Activated CD4-positive, alpha-beta T cell treated with anti-CD3 and anti-CD28 coated beads, Interleukin-10, Interleukin-2, amounts not matched to agents 100 ng/mL and 50 ng/mL, durations not matched to agents 16 hours and 8 hours (primary cell): ENCODE measurements at regions not wholly inside any gene's neighbourhood (a gene's known extent, or its start where the extent isn't known, plus 50 kb on each side); places are given as distances from the start of the nearest gene placed in this dataset.
"Not testable (repeated sequence)": the region's sequence is repeated elsewhere in the genome, so short reads cannot be mapped to it uniquely, and the experiment has no call there.

ENCODE experiments used
- DNase-seq: peaks from one replicate; pipeline ENCODE4 v3.0.0-alpha.2; 2020

GRCh38 chr9:135366104-135366503 is 113.5 kb upstream of the PPP1R26 start:
- DNase-seq = no peak

- DNase-seq = no peak
Measured at GRCh38 chr9:135369412-135369990, 110.1 kb upstream of the PPP1R26 start.

- no peak for DNase-seq
Measured at GRCh38 chr9:135370411-135371375, 108.9 kb upstream of the PPP1R26 start.

GRCh38 chr9:135371535-135371934 is 108.0 kb upstream of the PPP1R26 start:
- DNase-seq = no peak

- DNase-seq = no peak
Measured at GRCh38 chr9:135372036-135372435, 107.5 kb upstream of the PPP1R26 start.

GRCh38 chr9:135372501-135373008 is 107.0 kb upstream of the PPP1R26 start:
- DNase-seq = no peak

- no peak for DNase-seq
Measured at GRCh38 chr9:135373151-135373685, 106.4 kb upstream of the PPP1R26 start.

GRCh38 chr9:135373820-135374219 is 105.8 kb upstream of the PPP1R26 start:
- no peak for DNase-seq

- DNase-seq = no peak
Measured at GRCh38 chr9:135374591-135374990, 105.0 kb upstream of the PPP1R26 start.

- no peak for DNase-seq
Measured at GRCh38 chr9:135375001-135375400, 104.6 kb upstream of the PPP1R26 start.

GRCh38 chr9:135376511-135377265 is 102.9 kb upstream of the PPP1R26 start:
- no peak for DNase-seq

GRCh38 chr9:135377431-135377830 is 102.2 kb upstream of the PPP1R26 start:
- DNase-seq = no peak

GRCh38 chr9:135378751-135379150 is 100.8 kb upstream of the PPP1R26 start:
- DNase-seq = no peak

GRCh38 chr9:135379540-135380267 is 99.9 kb upstream of the PPP1R26 start:
- no peak for DNase-seq

GRCh38 chr9:135380311-135380960 is 99.1 kb upstream of the PPP1R26 start:
- no peak for DNase-seq

- no peak for DNase-seq
Measured at GRCh38 chr9:135381762-135382310, 97.7 kb upstream of the PPP1R26 start.

GRCh38 chr9:135384226-135384625 is 95.4 kb upstream of the PPP1R26 start:
- no peak for DNase-seq

- not testable (repeated sequence) for DNase-seq
Measured at GRCh38 chr9:135384815-135385405, 94.7 kb upstream of the PPP1R26 start.

- no peak for DNase-seq
Measured at GRCh38 chr9:135385793-135386192, 93.8 kb upstream of the PPP1R26 start.

- no peak for DNase-seq
Measured at GRCh38 chr9:135387976-135388375, 91.6 kb upstream of the PPP1R26 start.

GRCh38 chr9:135388530-135388929 is 91.1 kb upstream of the PPP1R26 start:
- no peak for DNase-seq
